Glomerular endothelial cell (primary cell): ENCODE measurements at regions not wholly inside any gene's neighbourhood (a gene's known extent, or its start where the extent isn't known, plus 50 kb on each side); places are given as distances from the start of the nearest gene placed in this dataset.

Experiments
- DNase-seq: peaks from one replicate; pipeline ENCODE4 v3.0.0-alpha.2; 2011; ENCODE audit warnings: low read depth, low spot score; ENCODE audit errors: extremely low read depth

DNA sequence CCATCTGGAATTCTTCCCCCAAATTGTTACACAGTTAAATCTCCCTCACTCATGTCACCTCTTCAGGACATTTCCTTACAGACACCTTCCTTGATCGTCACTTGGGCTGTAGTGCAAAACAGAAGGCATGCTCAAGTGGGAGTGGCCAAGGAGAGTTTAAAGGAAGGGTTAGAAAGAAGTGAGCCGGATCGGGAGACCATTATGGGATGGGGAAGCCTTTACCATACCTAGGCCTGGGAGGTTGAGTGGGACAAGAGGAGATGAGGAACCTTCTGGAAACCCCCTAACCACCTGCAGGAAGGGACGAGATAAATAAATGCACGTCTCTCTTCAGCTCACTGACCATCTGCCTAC is 102.7 kb downstream of the UCHL1 start:
- DNase-seq = no peak

GRCh38 chr4:41359836-41360213 is 103.1 kb downstream of the UCHL1 start:
- no peak for DNase-seq

DNA sequence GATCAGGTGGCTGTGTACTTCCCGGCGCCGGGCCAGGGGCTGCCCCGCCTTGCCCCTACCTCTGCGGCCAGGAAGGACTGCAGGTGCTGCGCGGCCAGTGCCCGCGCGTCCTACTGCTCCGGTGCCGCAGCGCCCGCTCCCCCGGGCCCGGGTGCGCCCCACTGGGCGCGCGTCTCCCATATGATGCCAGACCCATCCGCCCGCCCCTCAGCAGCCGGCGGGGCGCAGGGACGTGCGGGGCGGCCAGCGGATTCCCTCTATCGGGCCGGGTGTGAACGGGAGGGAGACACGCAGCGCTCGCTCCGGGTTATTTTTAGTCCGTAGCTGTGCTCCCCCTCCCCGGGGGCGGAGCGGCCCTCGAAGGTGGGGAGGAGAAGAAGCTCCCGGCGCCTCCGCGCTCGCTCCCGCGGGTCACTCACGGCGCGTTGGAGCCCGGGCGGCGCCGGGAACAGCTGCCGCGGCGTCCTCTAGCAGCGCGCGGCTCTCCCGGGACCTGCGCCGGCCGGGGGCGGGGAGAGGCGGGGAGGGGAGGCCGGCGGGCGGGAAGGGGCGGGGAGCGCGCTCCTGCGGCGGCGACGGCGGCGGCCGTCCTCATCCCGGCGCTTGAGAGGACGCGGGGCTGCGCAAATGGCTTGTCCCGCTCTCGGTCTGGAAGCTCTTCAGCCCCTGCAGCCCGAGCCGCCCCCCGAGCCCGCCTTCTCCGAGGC is 103.6 kb downstream of the UCHL1 start:
- DNase-seq = no peak

DNA sequence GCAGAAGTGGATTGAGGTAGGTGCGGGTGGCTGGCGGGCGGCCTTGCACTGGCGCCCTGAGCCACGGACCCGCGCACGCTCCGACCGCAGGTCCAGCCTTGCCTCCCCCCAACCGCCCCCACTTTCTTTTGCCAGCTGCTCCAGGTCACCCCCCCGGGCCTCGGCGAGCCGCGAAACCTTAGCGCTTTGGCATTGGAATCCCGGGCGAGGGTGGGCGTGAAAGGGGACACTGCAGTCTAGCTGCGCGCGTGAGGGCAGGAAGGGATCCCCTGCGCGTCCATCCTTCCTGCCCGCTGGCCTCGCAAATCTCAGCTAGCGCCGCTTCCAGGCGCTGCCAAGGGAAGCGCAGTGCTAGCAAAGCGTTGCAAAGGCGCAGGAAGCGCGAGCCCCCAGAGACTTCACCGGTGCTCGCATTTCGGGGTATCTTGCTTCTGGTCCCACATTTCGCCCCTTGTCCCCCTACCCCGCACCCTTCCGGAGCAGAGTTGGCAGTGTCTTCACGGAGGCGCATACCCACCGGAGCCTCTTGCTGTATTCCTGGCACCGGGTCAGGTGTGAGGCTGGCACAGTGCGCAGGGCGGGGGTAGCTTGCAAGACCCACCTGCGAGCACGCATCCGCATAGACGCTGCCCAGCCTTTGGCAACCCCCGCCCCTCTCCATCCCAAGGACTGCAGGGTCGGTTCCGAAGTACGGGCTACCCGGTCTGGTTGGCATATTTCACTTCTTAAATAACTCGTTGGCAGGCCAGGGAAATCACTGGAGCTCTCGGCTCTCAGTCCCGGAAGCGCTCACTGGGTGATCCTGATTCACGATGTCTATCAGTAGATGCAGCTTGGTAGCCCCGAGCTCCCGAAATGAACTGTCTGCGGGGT is 104.4 kb downstream of the UCHL1 start:
- DNase-seq = no peak

GRCh38 chr4:41361794-41362526 is 105.2 kb downstream of the UCHL1 start:
- no peak for DNase-seq

DNA sequence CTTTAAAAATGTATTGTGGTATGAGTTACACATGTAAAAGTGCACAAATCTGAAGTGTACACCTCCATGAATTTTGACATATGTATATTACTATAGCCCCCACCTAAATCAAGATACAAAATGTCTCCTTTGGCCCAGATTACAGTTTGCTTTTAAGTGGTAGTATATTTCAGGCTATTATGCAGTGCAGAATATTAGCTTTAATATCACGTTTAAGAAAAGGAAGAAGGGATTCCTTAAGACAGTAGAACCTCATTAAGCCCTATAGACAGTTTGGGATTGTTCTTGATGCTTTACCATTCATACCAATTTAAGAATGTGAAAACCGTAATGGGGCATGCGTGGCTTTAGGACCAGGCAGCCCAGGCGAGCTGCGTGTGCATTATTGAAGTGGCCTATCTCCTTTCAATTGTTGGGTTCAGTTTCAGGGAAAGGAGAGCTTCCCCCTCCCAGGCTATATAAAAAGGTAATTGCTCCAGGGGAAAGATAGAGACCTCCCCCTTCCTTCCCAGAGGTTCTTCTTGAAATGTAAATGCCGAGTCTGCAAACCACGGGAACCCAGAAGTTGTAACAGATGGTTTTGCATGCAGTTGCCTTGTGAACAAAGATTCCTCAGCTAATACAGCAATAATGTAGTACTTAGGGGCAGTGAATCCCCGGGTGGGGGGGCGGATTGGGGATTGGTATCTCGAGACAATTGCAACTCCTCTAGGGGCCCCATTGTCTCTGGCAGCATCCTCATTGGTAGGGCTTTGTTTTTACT is 106.1 kb downstream of the UCHL1 start:
- no peak for DNase-seq

DNA sequence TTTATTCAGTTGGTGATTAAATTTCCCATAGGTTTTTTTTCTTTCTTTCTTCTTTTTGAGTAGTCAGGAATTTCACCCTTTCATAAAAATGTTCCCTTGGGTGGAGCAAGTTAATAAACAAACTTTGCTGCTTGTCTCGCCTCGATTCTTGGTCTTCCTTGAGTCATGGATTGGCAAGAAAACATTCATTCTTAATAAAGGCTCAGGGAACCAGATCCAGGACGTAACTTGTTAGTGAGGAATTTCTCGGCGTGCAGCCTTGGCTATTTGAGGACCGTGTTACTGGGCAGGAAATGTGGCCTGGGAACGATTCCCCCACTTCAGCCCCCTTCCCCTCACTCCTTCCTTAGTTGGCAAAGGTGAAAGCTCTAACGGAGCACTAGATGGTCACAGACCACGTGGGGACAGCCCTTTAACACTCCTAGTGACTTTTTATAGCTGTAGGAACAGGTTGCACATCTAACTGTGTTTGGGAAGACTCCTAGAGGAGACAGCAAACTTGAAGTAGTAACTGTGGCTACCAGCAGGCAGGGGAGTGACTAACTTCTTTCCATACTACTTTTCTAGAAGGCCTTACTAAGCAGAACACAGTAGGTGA is 106.8 kb downstream of the UCHL1 start:
- no peak for DNase-seq

GRCh38 chr4:41364876-41365275 is 108.1 kb downstream of the UCHL1 start:
- DNase-seq = no peak

DNA sequence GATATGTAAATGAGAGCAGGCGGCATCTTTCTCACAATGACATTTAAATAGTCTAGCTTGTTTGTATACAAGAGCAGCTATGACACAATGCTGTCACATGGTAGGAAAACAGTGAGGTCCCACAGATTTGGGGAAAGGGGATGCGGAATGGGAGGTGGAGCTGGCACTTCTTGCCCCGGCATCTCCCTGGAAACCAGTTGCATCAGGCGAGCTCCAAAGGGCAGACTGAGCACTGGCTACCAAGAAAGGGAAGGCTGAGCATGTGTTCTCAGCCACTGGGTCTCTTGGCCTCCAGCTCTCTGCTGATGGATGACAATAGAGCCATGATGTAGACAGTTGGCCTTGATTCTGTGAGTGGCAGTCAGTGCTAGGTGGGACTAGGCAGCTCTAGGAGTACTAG is 109.0 kb downstream of the UCHL1 start:
- DNase-seq = no peak

GRCh38 chr4:41366911-41367517 is 110.3 kb downstream of the UCHL1 start:
- no peak for DNase-seq

DNA sequence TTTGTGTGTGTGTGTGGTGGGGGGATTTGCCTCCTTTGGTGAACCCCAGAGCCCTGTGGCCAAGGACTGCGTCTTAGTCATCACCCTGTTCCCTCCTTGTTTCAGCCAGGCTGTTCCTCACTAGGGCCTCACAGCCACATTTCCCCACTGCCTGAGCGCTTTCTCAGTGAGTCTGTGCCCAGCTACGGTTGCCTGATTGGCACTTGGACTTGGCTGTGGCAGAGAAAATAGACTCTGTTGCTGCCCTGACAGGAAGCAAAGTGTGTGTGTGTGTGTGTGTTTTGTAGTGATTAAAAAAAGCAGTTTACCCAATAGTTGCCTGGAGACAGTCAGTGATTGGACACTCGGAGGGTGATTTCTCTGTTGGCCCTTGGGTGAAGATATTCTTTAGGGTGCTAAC is 113.0 kb downstream of the UCHL1 start:
- no peak for DNase-seq

GRCh38 chr4:41373221-41373620 is 116.5 kb downstream of the UCHL1 start:
- DNase-seq = no peak

- DNase-seq = no peak
These were observed 117.8 kb downstream of the UCHL1 start for GRCh38 chr4:41374490-41374889.

DNA sequence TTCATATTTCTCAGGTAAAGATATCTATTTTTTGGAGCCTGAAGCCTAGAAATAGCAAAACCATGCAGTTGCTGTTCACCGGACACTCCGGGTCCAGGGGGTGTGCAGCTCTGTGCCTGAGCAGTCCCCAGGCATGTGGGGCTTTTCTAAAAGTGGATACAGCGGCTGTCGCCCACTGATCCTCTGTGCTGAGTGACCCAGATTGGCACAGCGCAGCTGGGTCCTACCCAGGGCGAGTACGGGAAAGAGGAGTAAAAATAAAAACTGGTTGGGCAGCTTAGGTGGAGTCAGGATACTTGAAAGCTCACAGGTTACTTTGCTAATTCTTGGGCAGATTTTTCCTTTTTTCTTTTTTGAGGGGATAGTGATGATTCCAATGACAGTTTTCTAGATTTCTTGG is 118.8 kb downstream of the UCHL1 start:
- DNase-seq = no peak

GRCh38 chr4:41377196-41377595 is 120.5 kb downstream of the UCHL1 start:
- DNase-seq = no peak

GRCh38 chr4:41379230-41379629 is 122.5 kb downstream of the UCHL1 start:
- no peak for DNase-seq

- no peak for DNase-seq
These were observed 123.9 kb downstream of the UCHL1 start for GRCh38 chr4:41380511-41381157.

DNA sequence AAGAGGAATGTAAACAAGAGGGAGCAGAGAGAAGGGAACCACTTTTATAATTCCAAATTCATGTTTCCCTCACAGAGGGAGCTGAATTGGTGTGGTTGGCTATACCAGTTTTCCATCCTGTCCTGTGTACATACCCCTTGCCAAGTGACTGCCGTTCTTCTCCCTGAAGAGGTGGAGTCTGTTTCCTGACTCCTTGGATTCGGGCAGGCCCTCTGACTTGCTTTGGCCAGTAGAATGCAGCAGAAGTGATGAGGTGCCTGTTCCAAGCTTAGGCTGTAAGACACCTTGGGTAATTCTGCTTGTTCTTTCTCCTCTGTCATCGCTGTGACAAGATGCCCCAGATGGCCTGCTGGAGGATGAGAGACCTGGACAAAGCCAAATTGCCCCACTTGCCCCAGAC is 124.7 kb downstream of the UCHL1 start:
- DNase-seq = no peak

DNA sequence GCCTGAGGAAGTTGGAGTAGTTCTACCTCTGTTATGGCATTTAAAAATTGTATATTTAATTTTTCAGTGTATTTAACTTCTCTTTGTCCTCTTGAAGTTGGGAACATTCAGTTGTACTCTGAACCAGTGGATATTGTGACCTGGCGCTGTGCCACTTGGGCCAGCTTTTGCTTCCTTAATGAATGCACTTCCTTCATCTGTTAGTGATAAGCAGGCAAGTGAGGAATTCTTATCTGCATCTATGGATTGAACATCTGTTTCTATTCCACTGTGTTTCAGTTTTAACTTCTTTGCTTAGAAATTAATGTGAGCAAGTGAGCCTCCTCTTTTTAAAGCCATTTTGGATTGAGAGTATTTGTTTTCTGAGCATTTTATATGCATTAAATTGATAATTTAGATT is 128.3 kb downstream of the UCHL1 start:
- DNase-seq = peak; percentile 96

GRCh38 chr4:41385481-41385880 is 128.8 kb downstream of the UCHL1 start:
- no peak for DNase-seq
